ENCODE measurements at regions not wholly inside any gene's neighbourhood (a gene's known extent, or its start where the extent isn't known, plus 50 kb on each side); places are given as distances from the start of the nearest gene placed in this dataset.

DNA sequence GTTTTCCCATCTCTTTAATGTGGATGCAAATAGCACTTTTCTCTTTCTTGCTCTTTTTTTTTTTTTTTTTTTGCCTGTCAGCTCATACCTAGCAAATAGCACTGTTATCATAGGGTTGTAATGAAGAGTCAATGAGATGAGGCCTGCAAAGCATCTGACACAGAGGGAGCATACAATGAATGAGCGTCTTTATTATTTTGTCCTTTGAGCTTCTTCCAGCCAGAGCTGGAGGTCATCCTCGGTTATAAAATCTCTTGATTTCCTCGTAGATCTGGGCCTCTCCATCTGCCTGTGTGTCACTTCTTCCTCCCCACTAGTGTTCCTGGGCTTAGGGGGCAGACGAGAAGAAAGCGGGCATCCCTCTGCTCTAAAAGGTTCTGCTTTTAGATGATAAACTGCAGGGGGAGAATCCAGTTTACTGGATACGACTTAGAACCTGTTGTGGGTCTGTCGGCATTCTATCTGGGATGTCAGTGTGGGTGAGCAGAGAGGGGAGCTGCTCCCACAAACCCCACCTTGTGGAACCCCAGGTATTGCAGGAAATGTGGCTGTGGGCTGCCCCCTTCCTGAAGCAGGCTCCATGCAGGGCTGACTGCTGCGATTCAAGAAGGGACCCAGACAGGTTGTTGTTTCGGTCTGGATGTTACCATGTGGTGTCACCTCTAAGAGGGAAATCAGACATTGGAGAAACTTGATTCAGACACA is 135.8 kb upstream of the GPR26 start:
- TF ChIP-seq, protein P1, sequence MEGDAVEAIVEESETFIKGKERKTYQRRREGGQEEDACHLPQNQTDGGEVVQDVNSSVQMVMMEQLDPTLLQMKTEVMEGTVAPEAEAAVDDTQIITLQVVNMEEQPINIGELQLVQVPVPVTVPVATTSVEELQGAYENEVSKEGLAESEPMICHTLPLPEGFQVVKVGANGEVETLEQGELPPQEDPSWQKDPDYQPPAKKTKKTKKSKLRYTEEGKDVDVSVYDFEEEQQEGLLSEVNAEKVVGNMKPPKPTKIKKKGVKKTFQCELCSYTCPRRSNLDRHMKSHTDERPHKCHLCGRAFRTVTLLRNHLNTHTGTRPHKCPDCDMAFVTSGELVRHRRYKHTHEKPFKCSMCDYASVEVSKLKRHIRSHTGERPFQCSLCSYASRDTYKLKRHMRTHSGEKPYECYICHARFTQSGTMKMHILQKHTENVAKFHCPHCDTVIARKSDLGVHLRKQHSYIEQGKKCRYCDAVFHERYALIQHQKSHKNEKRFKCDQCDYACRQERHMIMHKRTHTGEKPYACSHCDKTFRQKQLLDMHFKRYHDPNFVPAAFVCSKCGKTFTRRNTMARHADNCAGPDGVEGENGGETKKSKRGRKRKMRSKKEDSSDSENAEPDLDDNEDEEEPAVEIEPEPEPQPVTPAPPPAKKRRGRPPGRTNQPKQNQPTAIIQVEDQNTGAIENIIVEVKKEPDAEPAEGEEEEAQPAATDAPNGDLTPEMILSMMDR (optimal IDR thresholded peaks at IDR 0.05 in 1 of 3, IDR thresholded peaks at IDR 0.05 in 1 of 3, conservative IDR thresholded peaks at IDR 0.05 in 1 of 3; ENCODE audit: extremely low read depth in 1 of 3, insufficient read depth in 2 of 3, low read length in 3 of 3) = no peak
- no peak for TF ChIP-seq EZH2 (IDR thresholded peaks at IDR 0.05; ENCODE audit: low read length)
